NOMO-1 treated with dmso at 0.1 percent for 144 hours (cell line): ENCODE measurements at regions not wholly inside any gene's neighbourhood (a gene's known extent, or its start where the extent isn't known, plus 50 kb on each side); places are given as distances from the start of the nearest gene placed in this dataset.
"Not testable (repeated sequence)": the region's sequence is repeated elsewhere in the genome, so short reads cannot be mapped to it uniquely, and the experiment has no call there.

ENCODE experiments used
- DNase-seq: peaks from one replicate; lab custom pipeline; 2025; ENCODE audit not compliant: unreplicated experiment; lab: John Stamatoyannopoulos, UW

DNA sequence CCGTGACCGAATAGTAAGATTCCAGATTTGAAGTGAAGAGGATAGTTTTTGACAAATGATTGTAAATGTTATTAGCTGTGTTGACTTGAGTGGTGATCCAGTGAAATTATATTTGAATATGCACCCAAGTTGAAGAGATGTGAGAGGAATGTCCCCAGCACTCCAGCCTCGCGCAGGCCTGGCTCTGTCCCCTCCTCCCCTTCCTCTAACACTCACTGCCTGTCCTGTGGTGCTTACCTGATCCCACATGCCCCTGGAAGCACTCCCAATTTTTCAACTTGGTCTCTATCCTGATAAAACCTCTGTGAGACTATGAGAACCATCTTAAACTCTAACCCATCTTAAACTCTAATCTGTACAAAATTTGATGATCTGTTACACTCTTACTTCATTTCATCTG is 154.7 kb upstream of the LRP1B start:
- DNase-seq = no peak

DNA sequence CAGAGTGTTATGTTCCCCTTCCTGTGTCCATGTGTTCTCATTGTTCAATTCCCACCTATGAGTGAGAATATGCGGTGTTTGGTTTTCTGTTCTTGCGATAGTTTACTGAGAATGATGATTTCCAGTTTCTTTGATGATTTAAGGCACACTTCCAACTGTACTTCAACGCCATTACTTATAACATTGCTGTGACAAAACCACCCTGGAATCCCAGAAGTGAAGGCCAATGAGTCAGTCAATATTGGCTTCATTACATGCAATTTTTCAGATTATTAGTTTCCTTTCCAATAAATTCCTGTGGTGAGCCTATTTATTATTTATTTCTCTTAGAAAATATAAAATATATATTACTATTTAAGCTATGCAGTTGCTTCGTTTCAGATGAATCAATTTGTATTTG is 153.5 kb upstream of the LRP1B start:
- DNase-seq = not testable (repeated sequence)

DNA sequence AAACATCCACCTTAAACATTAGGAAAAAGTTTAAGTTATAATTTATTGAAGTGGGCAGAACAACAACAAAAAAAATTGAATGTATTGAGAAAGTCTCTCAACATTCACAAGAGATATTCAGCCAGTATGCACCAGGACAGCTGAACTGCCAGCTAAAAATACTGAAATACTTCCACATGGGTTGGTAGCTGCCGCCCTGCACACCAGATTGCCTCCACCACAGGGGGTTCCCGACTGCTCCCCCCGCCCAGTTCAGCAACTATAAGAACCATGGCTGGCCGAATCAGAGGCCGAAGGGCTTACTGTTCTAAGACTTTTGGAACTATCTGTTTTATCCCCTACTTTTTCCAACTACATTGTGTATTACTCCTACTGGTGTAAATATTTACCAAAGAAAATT is 150.0 kb upstream of the LRP1B start:
- no peak for DNase-seq

DNA sequence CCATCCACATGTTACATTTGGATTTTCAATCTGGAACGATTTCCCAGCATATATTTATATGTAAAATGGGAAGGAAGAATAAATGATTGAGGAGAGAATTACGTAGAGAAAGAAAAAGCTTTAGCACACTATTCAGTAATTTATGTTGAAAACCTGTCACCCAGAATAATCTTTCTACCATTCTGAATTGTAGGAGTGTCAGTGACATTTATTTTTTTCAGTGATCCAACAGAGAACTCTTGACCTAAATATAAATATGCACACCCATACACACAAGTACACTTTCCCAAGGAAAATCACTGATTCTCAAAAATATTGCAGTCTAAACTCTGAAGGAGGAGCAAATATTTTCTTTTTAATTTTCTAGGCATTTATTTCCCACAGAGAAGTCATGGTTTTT is 140.2 kb upstream of the LRP1B start:
- DNase-seq = no peak

DNA sequence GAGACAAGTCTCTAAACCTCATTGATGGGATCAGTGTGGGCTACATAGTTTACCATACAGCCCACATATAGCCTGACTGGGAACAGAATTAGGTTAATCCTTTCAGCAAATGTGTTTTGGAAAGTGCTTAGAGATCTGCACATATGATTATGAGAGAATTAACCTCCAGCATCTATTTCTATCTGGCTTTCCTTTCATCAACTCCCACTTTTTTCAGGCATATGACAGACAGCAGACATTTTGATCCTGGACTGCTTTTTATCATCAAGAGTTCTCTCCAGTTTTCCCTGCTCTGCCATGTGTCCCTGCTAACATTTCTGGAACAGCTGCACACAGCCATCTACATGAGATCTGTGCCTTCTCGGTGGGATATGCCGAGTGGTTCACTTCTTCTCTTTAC is 139.5 kb upstream of the LRP1B start:
- no peak for DNase-seq

DNA sequence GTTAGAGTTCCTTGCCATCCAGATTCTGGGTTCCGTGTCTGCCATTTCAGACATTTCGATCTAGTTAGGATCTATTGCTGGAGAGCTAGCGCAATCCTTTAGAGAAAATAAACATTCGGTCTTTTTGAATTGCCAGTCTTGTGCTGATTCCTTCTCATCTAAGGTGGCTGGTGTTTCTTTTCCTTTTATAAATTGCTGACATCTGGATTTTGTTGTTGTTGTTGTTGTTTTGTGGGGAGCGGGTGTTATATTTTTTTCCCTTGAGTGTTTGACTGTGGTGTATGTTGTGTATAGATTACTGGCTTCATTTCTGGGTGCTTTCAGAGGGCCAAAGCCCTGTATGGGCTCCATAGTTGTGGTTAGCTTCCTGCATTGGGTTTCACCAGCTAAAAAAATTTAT is 128.5 kb upstream of the LRP1B start:
- DNase-seq = no peak

DNA sequence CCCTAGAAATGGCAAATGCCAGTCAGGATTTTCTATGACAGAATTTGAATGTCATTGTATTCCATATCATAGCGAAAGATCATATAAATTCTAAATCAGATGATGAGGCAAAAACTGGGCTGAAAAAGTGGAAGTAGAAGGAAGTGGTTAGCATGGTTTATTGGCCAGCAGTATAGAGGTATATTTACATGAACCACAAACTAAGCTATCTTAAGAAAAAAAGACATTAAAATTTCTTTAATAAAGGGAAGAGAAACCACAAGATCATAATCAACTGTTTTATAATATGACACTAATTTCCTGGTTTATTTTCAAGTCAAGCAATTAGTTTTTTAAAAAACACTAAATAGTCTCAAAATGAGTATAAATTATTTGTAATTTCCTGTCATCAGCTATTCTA is 123.2 kb upstream of the LRP1B start:
- peak; percentile 5 for DNase-seq

DNA sequence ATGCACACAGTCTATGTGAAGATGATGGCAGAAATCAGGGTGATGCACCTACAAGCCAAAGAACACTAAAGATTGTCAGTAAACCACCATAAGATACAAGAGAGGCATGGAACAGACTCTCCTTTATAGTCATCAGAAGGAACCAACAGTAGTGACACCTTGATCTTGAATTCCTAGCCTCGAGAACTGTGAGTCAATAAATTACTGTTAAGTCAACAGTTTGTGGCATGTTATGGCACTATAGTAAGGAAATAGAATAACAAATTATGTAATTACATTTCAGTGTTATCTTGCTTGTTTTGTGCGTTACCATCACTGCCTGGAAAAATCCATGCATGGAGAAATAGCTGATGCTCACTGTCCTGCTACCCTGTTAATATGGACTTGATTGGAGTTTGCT is 110.2 kb upstream of the LRP1B start:
- no peak for DNase-seq

DNA sequence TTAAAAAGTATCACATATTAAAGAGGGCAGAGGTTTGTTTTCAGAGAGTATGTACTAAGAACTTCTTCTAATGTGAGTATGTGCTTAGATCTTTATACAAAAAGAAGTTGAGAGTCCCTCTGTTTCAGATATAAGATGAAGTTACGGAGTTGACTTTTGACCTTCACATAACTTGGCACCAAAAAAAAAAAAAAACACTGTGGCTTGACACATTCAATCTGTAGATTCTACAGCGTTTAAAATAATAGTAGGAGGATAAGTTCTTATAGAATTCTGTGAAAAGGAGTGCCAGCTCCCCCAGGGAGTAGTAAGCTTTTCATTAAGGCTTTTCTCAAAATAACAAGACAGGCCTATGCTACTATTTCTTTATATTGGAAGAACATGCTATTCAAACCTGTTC is 105.4 kb upstream of the LRP1B start:
- DNase-seq = no peak

DNA sequence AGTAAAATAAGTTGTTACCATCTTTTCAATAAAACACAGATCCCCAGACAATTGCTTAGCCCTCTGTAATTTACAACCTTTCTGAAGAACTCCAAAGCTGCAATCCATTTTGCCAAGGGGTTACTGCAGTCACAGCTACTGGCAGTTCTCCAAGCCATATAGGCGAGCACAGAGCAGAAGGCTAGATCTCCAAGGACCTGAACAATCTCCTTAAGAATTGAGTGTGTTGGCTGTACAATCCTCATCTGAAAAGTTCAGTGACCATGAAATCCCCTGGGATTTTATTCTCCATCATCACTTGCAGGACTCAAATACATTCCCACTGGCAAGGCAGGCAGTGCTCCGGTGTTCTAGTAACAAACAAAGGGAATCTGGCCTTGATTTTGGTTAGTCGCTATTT is 103.9 kb upstream of the LRP1B start:
- DNase-seq = no peak

DNA sequence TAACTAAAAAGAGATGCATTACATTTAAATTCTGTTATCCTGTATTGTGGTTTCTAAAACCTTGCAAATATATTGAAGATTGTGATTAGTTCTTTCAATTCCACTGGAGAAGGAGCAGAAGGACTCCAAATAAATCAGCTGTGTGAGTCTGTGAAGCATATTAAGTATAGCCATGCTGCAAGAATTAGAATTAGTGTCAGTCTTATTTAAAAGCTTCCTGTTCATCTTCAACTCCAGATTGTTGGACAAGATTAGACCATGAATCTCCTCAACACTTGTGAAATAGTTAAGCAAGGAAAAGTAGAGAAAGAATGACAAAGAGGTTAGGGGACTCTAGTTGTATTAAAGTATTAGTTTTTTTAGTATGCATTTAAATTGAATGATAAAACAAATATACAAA is 92.5 kb upstream of the LRP1B start:
- DNase-seq = no peak

DNA sequence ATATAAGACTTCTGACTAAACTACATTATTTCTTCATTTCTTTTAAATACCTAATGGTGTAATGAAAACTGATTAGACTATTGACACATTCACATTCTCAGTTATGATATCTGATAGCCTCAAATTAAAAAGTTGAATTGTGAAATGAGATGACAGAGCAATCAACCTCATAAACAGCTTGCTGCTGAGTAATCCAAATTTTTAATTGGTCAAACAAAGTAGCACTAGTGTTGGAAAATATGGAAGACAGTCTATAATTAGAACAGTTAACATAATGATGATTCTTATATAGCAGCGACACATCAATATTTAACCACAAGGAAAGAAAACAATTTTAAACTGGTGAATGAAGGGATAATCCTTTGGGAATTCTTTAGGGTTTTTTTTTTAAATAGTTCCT is 91.9 kb upstream of the LRP1B start:
- no peak for DNase-seq

DNA sequence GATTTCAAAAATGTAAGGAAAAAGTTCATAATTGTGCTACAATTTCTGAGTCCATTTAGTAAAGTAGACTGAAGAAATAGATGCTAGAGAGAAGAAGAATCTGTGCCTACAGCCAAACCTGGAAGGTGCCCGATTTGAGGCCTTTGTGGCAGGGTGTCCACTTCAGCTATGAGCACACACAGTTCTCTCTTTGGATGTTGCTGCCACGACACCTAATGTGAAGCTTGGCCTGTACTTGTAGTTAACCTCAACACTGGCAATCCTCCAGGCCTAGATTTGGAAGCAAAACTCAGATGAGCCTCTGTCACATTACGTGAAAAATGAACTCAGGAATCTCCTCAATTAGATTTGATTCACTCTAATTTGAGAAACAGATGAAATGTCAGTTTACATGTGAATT is 90.1 kb upstream of the LRP1B start:
- no peak for DNase-seq

DNA sequence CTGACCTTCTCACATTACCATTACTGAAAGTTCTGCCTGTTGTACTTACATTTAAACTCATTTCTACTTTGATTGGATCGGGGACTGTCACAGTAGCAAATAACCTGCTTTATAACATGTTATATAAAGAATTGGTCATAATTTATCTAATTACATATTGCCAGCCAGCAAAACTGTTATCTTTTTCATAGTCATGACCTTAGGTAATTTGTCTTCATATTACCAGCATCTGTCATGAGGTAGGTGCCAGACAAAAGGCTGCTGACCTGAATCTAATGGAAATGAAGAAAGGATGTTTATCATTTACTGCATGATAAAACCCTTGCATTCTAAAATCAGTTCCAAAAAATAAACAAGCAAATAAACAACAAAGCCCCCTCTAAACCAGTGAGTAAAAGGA is 89.4 kb upstream of the LRP1B start:
- DNase-seq = no peak

DNA sequence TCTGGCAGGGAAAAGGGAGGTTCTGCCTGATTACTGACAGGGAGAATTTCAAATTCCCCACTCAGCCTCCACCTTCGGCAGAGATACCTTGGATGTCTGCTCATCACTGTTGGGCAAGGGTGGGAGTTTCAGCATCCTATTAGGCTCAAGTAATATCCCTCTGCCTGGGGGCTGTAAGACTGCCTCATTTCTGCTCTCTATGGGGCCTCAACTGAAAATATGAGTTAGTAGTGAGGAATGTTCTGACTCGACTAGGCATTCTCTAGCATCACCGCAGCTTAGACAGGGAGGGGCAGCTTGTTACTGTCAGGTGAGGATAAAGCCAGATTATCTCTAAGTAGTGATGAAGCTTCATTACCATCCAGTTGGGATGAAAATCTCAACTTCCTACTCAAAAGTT is 87.7 kb upstream of the LRP1B start:
- no peak for DNase-seq

DNA sequence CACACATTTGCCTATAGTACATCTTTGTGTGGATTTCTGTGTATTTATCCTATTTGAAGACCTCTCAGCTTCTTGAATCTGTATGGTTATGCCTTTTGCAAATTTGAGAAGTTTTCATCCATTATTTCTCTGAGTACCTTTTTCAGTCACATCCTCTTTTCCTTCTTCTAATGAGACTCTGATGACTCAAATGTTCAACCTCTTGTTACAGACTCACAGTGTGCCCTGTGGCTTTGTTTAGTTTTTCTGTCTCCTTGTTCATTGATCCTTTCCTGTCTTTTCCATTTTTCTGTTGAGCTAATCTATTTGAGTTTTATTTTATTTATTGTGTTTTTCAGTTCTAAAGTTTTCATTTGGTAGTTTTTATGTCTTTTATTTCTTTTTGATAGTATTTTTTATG is 87.0 kb upstream of the LRP1B start:
- DNase-seq = no peak

DNA sequence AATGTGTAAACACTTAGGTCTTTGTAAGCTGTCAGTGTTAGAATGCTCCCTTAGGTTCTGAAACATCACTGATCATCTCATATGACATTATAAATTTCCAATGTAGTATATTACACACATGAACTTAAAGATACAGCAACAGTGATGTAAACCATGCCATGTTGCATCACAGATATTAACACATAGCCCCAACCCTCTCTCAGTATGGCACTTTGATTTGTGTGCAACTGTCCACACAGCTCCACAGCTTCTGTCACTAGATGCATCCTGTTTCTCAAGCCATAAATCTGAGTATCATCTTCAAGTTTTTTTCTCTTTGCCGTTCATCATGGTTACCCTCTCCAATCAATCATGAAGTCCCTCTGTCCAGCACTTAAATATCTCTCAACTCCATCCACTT is 69.2 kb upstream of the LRP1B start:
- no peak for DNase-seq

DNA sequence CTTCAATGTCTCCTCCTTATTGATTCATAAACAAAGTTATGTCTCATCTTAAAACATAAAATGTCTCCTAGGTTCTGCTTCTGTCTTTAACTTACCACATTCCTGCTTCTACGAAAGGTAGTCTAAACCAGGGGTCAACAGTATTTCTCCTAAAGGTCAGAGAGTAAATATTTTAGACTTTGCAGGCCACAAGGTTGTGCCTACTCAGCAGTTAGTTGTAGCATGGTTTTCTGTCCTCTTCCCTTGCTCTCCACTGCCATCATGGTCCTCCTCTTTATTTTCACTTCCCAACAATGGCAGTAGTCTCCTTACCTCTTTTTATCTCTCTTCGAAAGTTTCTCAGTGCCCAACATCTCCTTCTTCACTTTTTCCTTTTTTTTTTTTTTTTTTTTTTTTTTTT is 68.3 kb upstream of the LRP1B start:
- no peak for DNase-seq

DNA sequence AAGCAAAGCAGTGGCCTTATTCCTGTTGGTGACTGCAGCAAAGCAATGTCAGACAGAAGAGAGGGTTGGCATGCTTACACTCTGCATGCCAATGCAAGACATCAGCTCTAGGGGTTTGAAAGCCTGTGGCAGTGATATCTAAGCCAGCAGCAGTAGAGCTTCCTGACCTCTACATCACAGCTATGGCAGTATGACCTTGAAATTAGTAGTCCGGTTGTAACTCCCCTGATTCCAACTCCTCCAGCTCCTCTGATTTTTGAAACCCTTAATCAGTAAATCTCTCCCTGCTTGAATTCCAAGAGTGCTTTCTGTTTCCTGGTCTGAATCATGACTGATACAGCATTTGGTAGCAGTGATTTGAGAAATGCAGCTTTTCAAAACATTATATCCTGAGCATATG is 60.0 kb upstream of the LRP1B start:
- DNase-seq = no peak

DNA sequence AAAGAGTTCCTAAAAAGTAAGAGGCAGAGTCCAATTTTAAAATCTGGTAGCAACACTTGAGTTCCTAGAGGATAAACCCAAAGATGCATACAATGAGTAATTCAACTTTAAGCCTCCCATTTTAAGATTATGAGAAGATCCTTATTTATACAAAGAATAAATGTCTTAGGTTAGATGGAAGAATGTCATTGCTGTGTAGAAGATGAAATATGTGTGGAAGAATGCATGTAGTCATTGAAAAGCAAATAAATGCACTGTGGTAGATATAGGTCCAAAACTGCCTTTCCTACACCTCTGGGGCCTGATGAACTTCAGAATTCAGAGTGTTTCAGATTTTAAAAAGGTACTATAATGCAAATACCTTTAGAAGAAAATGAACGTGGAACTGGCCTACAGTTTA is 58.7 kb upstream of the LRP1B start:
- DNase-seq = no peak

DNA sequence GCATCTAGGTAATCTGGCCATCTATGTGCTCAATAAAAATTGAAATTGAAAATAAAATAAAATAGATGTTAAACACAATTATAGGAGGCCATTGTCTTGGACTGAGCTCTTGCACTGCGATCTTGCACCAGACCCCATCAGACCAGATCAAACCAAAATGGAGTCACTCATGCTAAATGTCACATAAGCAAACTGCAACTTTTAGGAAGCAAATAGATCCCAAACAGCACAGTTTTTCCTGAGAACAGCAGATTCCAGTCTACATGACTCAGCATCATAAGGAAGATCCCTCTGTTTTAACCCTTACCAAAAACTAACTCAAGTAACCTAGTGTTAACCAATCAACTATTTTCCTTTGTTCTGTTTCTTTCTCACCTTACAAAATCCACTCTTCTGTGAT is 57.7 kb upstream of the LRP1B start:
- no peak for DNase-seq

DNA sequence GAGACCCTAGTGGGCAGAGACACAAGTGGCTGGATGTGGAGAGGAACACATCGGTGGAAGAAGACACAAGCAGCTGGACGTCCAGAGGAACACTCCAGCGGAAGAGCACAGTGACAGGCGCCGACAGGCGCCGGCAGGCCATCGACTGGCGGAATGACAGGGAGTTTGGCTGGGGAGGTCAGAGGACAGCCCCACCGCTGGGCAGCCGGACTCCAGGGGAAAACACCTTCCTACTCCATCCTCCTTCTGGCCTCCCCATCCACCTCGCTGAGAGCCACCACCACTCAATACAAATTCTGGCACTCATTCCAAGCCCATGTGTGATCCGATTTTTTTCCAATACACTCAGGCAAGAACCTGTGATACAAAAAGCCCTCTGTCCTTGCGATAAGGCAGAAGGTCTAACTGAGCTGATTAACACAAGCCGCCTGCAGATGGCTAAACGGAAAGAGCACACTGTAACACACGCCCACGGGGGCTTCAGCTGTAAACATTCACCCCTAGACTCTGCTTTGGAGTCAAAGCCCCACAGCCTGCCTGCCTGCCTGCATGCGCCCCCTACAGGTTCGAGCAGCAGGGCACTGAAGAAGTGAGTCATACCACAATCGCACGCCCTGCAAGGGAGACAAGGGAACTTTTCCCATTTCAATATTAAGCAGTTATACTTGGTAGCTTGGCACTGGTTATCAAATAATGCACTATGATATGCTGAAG is 50.2 kb upstream of the LRP1B start:
- DNase-seq = no peak
